Adrenal gland (tissue), 9 donors: ENCODE measurements at regions not wholly inside any gene's neighbourhood (a gene's known extent, or its start where the extent isn't known, plus 50 kb on each side); places are given as distances from the start of the nearest gene placed in this dataset.
"Not testable (repeated sequence)": the region's sequence is repeated elsewhere in the genome, so short reads cannot be mapped to it uniquely, and the experiment has no call there.

Experiments used
- DNase-seq, 7 donors: peaks; one replicate each; pipeline ENCODE4 v3.0.0-alpha.2; 2019 to 2020
- H3K27ac ChIP-seq, 5 donors: fragments of 200-600 bp; sonication (generic) in 4 of 5; 1 replicate in 3 of 5; 2 replicates in 2 of 5; pipeline versions ENCODE4 v1.5.1 to v1.8.0; 2016 to 2020; ENCODE audit warnings: mild to moderate bottlenecking in 1 of 5
- H3K27me3 ChIP-seq: fragments of 200-600 bp; 2 replicates; pipeline ENCODE4 v1.8.0; 2021
- H3K36me3 ChIP-seq, 2 donors: fragments of 200-600 bp; replicated peaks in 1 of 2; 1 replicate in 1 of 2; 2 replicates in 1 of 2; pipeline versions ENCODE4 v1.5.1 to v1.8.0; 2018 to 2022
- H3K4me1 ChIP-seq, 2 donors: fragments of 200-600 bp; replicated peaks in 1 of 2; 1 replicate in 1 of 2; 2 replicates in 1 of 2; pipeline versions ENCODE4 v1.5.1 to v1.8.0; 2018 to 2021
- H3K4me3 ChIP-seq, 4 donors: fragments of 200-600 bp; sonication (generic) in 3 of 4; one replicate each; pipeline ENCODE4 v1.5.1; 2016 to 2018
- H3K9me3 ChIP-seq, 3 donors: fragments of 200-600 bp; sonication (generic) in 1 of 3; replicated peaks in 1 of 3; 1 replicate in 2 of 3; 2 replicates in 1 of 3; pipeline versions ENCODE4 v1.5.1 to v1.8.0; 2016 to 2021
- CTCF ChIP-seq, 6 experiments: fragments of 450-650 bp in 4 of 6; fragments of 200-600 bp in 2 of 6; sonication (generic) in 1 of 6; IDR thresholded peaks; 1 replicate in 5 of 6; 2 replicates in 1 of 6; pipeline versions ENCODE4 v1.5.1 to v1.8.0; 2016 to 2021; ENCODE audit warnings: antibody characterized with exemption in 6 of 6, mild to moderate bottlenecking in 2 of 6, moderate library complexity in 1 of 6
- POLR2A ChIP-seq, 2 donors: fragments of 450-650 bp; IDR thresholded peaks; one replicate each; pipeline ENCODE4 v1.6.1; 2017; ENCODE audit warnings: antibody characterized with exemption in 2 of 2, mild to moderate bottlenecking in 2 of 2, moderate library complexity in 1 of 2
- WGBS, 4 donors: extraction: QIAGEN DNeasy Blood & Tissue Kit in 2 of 4; methylation state at CpG; one replicate each; pipeline versions ENCODE4 v1.1.5 to v1.1.7; 2013 to 2017; 5-methylcytosine and 5-hydroxymethylcytosine counted together
- intact Hi-C, 2 donors: fragments of 100-400 bp; cut with DNase I; formaldehyde crosslinking; loops; one replicate each; pipeline versions ENCODE4 v1.14.1 to v1.15.0; 2022 to 2023
- donor health status: healthy with polysubstance abuse.
- donor health status: Bipolar disorder and iron deficiency.
- donor health status: DM: yes; HTN: yes; CAD: no.
- donor health status: DM: no; HTN: no; CAD: no.
- donor health status: DM: no; HTN: no; CAD: no.

- TF ChIP-seq POLR2A (IDR thresholded peaks at IDR 0.05) (no peak), CTCF (IDR thresholded peaks at IDR 0.05) (no peak)
- no peak for DNase-seq
- Histone ChIP-seq H3K36me3 (no peaks in the 10 kb centered on the region), H3K4me3 (no peak overlapping the region), H3K27me3 (no peaks in the 10 kb centered on the region), H3K4me1 (no peaks in the 10 kb centered on the region), H3K9me3 (peaks cover 0 to 11% (median 0%) of the 10 kb centered on the region in 3 donors), H3K27ac (no peak overlapping the region)
- intact Hi-C loops: no loop called here
- 47 to 91% (median 61%) methylated on average over 3 of the region's 3 CpGs for WGBS, 4 donors
These were observed 426.3 kb upstream of the FAM174A start for GRCh38 chr5:100108883-100109282.

- H3K4me3 ChIP-seq, intact Hi-C loops, H3K4me1 ChIP-seq, DNase-seq, H3K27me3 ChIP-seq, H3K27ac ChIP-seq, H3K9me3 ChIP-seq, H3K36me3 ChIP-seq: not testable (repeated sequence)
- 52 to 73% (median 66%) methylated on average over 1 of the region's 1 CpG for WGBS, 4 donors
These were observed 431.5 kb upstream of the FAM174A start for GRCh38 chr5:100103592-100104119.

GRCh38 chr5:100101466-100101865 is 433.7 kb upstream of the FAM174A start:
- WGBS, 4 donors: 52 to 62% (median 58%) methylated on average over 1 to 2 of the region's 2 CpGs
- H3K9me3 ChIP-seq, H3K27ac ChIP-seq, DNase-seq, H3K4me3 ChIP-seq, H3K36me3 ChIP-seq, H3K4me1 ChIP-seq, intact Hi-C loops, H3K27me3 ChIP-seq: not testable (repeated sequence)

GRCh38 chr5:100096328-100096727 is 438.8 kb upstream of the FAM174A start:
- DNase-seq, H3K36me3 ChIP-seq, H3K27ac ChIP-seq, intact Hi-C loops, H3K4me1 ChIP-seq, H3K4me3 ChIP-seq, H3K27me3 ChIP-seq, H3K9me3 ChIP-seq: not testable (repeated sequence)

GRCh38 chr5:100080703-100081102 is 454.5 kb upstream of the FAM174A start:
- H3K27me3 ChIP-seq, H3K27ac ChIP-seq, DNase-seq, H3K36me3 ChIP-seq, H3K4me3 ChIP-seq, H3K9me3 ChIP-seq, intact Hi-C loops, H3K4me1 ChIP-seq: not testable (repeated sequence)
- WGBS, 4 donors: 38 to 56% (median 48%) methylated on average over 3 of the region's 3 CpGs

GRCh38 chr5:100079163-100079562 is 456.0 kb upstream of the FAM174A start:
- H3K9me3 ChIP-seq, H3K4me1 ChIP-seq, DNase-seq, intact Hi-C loops, H3K4me3 ChIP-seq, H3K36me3 ChIP-seq, H3K27me3 ChIP-seq, H3K27ac ChIP-seq: not testable (repeated sequence)
- 45 to 71% (median 59%) methylated on average over 1 of the region's 1 CpG for WGBS, 4 donors

GRCh38 chr5:100066020-100066419 is 469.2 kb upstream of the FAM174A start:
- H3K4me3 ChIP-seq, H3K36me3 ChIP-seq, H3K27me3 ChIP-seq, H3K9me3 ChIP-seq, H3K4me1 ChIP-seq, H3K27ac ChIP-seq, intact Hi-C loops, DNase-seq: not testable (repeated sequence)
- 85 to 100% (median 92%) methylated on average over 1 to 16 of the region's 17 CpGs for WGBS, 4 donors
